ENCODE measurements at regions not wholly inside any gene's neighbourhood (a gene's known extent, or its start where the extent isn't known, plus 50 kb on each side); places are given as distances from the start of the nearest gene placed in this dataset.

DNA sequence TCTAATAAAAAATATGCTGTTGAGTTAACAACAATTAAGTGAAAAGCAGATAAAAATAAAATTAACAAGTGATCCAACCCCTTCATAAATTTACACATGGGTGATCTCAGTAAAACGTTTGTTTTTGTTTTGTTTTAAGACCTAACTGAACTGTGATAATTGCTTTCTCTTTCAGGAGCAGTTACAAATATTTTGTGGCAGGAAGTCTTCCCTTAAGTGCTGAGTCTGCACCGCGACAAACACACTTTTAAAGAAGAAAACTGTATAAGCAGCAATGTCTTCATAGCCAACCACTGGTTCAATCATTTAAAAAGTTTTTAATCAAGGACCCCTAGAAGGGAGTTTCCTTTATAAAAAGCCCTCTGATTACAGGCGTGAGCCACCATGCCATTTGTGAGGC is 53.7 kb upstream of the NFKB1 start:
- TF ChIP-seq SMAD1 (CRISPR knock-in tag; IDR thresholded peaks at IDR 0.05; ENCODE audit: borderline replicate concordance, low read depth): no peak
- TF ChIP-seq ZNF407 (CRISPR knock-in tag; IDR thresholded peaks at IDR 0.05; ENCODE audit: not compliant biosample characterization): no peak
- no peak for TF ChIP-seq NFYB (CRISPR knock-in tag; IDR thresholded peaks at IDR 0.05)

Data from HepG2 (cell line).